HUES6 (cell line): ENCODE measurements at regions not wholly inside any gene's neighbourhood (a gene's known extent, or its start where the extent isn't known, plus 50 kb on each side); places are given as distances from the start of the nearest gene placed in this dataset.

Experiments
- H3K27ac ChIP-seq: 2 replicates; pipeline ENCODE4 v1.7.0; 2013; ENCODE audit warnings: low read depth, mild to moderate bottlenecking, low read length, inconsistent platforms
- H3K27me3 ChIP-seq: 2 replicates; pipeline ENCODE4 v1.6.1; 2013; ENCODE audit warnings: low read length; ENCODE audit not compliant: control insufficient read depth, insufficient read depth
- H3K36me3 ChIP-seq: 2 replicates; pipeline ENCODE4 v1.6.1; 2013; ENCODE audit warnings: low read length; ENCODE audit not compliant: control insufficient read depth, insufficient read depth
- H3K4me1 ChIP-seq: 2 replicates; pipeline ENCODE4 v1.6.1; 2013; ENCODE audit warnings: low read length; ENCODE audit not compliant: control insufficient read depth, insufficient read depth
- H3K4me3 ChIP-seq: 2 replicates; pipeline ENCODE4 v1.5.1; 2013; ENCODE audit warnings: low read depth, low read length
- H3K9ac ChIP-seq: one replicate; pipeline ENCODE4 v1.6.1; 2013; ENCODE audit warnings: mild to moderate bottlenecking, low read length
- H3K9me3 ChIP-seq: 2 replicates; pipeline ENCODE4 v1.6.1; 2013; ENCODE audit warnings: low read depth, low read length; ENCODE audit not compliant: control insufficient read depth, insufficient read depth

DNA sequence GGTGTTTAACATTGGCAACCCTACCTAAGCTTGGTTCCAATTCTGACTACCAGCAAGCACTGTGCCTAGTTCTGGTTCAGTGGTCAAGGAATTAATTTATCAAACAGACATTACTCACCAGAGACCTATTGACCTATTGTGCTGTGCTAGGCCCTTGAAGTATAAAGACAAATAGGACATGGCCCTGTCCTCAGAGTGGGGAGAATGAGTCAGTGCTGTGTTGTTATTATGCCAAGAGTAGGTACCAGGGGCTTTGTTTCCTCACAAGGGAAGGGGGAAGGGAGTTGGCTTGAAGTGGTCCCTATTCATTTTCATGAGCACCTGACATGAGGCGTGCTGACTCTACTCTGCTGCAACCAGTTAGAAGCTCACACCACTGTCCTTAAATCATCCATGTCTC lies 62.6 kb upstream of the PLPP4 start:
- Histone ChIP-seq H3K9ac (no peak overlapping the region), H3K9me3 (no peaks in the 10 kb centered on the region), H3K36me3 (no peaks in the 10 kb centered on the region), H3K4me1 (no peaks in the 10 kb centered on the region), H3K27me3 (no peaks in the 10 kb centered on the region), H3K27ac (no peak overlapping the region), H3K4me3 (no peak overlapping the region)

DNA sequence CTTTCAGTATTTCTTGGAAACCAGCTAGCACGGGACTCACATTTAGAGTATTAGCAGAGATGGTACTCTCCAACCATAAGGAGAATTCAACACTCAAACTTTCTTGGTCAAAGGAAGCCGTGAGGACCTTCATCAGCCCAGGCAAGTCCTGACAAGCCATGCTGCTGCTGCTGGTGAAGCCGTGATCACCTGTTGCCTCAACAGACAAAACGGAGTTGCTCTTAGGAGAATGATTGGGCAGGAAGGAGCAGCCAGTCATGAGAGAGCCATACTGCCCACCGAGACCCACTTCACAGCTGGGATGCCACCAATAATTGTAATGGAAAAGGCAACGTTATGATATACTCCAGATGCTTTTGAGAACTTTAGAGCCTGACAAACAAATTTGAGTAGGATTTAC lies 60.8 kb upstream of the PLPP4 start:
- H3K4me3 ChIP-seq, result no peak overlapping the region
- no peak overlapping the region for H3K27ac ChIP-seq
- no peaks in the 10 kb centered on the region for H3K9me3 ChIP-seq
- H3K9ac ChIP-seq, result no peak overlapping the region
- H3K27me3 ChIP-seq, result no peaks in the 10 kb centered on the region
- H3K36me3 ChIP-seq, result no peaks in the 10 kb centered on the region
- no peaks in the 10 kb centered on the region for H3K4me1 ChIP-seq

- no peak overlapping the region for H3K9ac ChIP-seq
- H3K27ac ChIP-seq, result no peak overlapping the region
- H3K9me3 ChIP-seq, result no peaks in the 10 kb centered on the region
- H3K27me3 ChIP-seq, result no peaks in the 10 kb centered on the region
- no peaks in the 10 kb centered on the region for H3K36me3 ChIP-seq
- no peaks in the 10 kb centered on the region for H3K4me1 ChIP-seq
- H3K4me3 ChIP-seq, result no peak overlapping the region
Observed at GRCh38 chr10:120398180-120398579, 58.8 kb upstream of the PLPP4 start.

DNA sequence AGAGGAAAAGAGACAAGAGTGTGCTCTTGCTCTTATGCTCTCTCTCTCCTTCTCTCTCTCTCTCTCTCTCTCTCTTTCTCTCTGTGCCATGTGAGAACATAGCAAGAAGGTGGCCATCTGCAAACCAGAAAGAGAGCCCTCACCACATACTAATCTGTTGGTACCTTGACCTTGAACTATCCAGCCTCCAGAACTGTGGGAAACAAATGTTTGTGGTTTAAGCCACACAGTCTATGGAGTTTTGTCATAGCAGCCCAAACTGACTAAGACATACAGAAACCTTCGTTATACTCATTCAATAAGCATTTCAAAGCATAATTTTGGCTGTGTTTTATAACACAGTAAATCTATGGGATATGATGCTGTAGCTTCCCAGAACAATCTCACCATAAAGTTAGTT lies 56.4 kb upstream of the PLPP4 start:
- H3K4me3 ChIP-seq, result no peak overlapping the region
- H3K9me3 ChIP-seq, result no peaks in the 10 kb centered on the region
- no peak overlapping the region for H3K27ac ChIP-seq
- no peaks in the 10 kb centered on the region for H3K4me1 ChIP-seq
- H3K36me3 ChIP-seq, result no peaks in the 10 kb centered on the region
- H3K27me3 ChIP-seq, result no peaks in the 10 kb centered on the region
- H3K9ac ChIP-seq, result no peak overlapping the region

GRCh38 chr10:120402147-120402766 lies 54.8 kb upstream of the PLPP4 start:
- no peak overlapping the region for H3K27ac ChIP-seq
- H3K36me3 ChIP-seq, result no peaks in the 10 kb centered on the region
- H3K9me3 ChIP-seq, result no peaks in the 10 kb centered on the region
- H3K27me3 ChIP-seq, result no peaks in the 10 kb centered on the region
- H3K9ac ChIP-seq, result no peak overlapping the region
- no peaks in the 10 kb centered on the region for H3K4me1 ChIP-seq
- no peak overlapping the region for H3K4me3 ChIP-seq

GRCh38 chr10:120403109-120403508 lies 53.9 kb upstream of the PLPP4 start:
- Histone ChIP-seq H3K4me1 (no peaks in the 10 kb centered on the region), H3K27ac (no peak overlapping the region), H3K4me3 (no peak overlapping the region), H3K9me3 (no peaks in the 10 kb centered on the region), H3K27me3 (no peaks in the 10 kb centered on the region), H3K9ac (no peak overlapping the region), H3K36me3 (no peaks in the 10 kb centered on the region)

DNA sequence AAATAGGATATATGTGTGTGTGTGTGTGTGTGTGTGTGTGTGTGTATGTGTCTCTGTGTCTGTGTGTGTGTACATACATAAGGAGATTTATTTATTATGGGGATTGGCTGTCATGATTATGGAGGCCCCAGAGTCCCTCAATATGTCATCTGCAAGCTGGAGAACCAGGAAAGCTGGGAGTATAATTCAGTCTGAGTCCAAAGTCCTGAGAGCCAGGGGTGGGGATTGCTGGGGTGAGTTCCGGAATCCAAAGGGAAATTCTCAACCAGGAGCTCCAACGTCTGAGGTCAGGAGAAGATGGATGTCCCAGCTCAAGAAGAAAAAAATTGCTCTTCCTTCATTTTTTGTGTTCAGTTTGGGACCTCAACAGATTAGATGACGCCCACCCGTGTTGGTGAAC lies 50.7 kb upstream of the PLPP4 start:
- H3K36me3 ChIP-seq, result no peaks in the 10 kb centered on the region
- H3K9me3 ChIP-seq, result no peaks in the 10 kb centered on the region
- no peaks in the 10 kb centered on the region for H3K27me3 ChIP-seq
- H3K4me3 ChIP-seq, result no peak overlapping the region
- no peaks in the 10 kb centered on the region for H3K4me1 ChIP-seq
- no peak overlapping the region for H3K27ac ChIP-seq
- H3K9ac ChIP-seq, result no peak overlapping the region
